H1 (cell line): ENCODE measurements at regions not wholly inside any gene's neighbourhood (a gene's known extent, or its start where the extent isn't known, plus 50 kb on each side); places are given as distances from the start of the nearest gene placed in this dataset.

Source experiments
- BCL11A ChIP-seq, 2 experiments: IDR thresholded peaks; one replicate each; pipeline ENCODE4 v1.6.1; 2011; ENCODE audit warnings: low read depth in 2 of 2, low read length in 2 of 2, mild to moderate bottlenecking in 2 of 2
- BRCA1 ChIP-seq: IDR thresholded peaks from 2 replicates; pipeline ENCODE4 v1.6.1; 2012; ENCODE audit warnings: low read depth, low read length, improper control_type of control experiment
- CEBPB ChIP-seq: IDR thresholded peaks from 2 replicates; pipeline ENCODE4 v1.6.1; 2012; ENCODE audit warnings: low read depth, low read length
- CHD1 ChIP-seq: IDR thresholded peaks from 2 replicates; pipeline ENCODE4 v1.6.1; 2012; ENCODE audit warnings: low read depth, low read length, improper control_type of control experiment
- CREB1 ChIP-seq: IDR thresholded peaks from 2 replicates; pipeline ENCODE4 v1.6.1; 2012; ENCODE audit warnings: inconsistent platforms
- POLR2AphosphoS5 ChIP-seq: IDR thresholded peaks from 2 replicates; pipeline ENCODE4 v1.6.1; 2011; ENCODE audit warnings: low read depth, low read length
- SP2 ChIP-seq: IDR thresholded peaks from 2 replicates; pipeline ENCODE4 v1.6.1; 2012; ENCODE audit warnings: mild to moderate bottlenecking, low read length, inconsistent platforms
- TF ChIP-seq, protein P1 (sequence below): fragments of 300-600 bp; sonication (generic); IDR thresholded peaks from 2 replicates; pipeline ENCODE4 v1.7.1; 2012; ENCODE audit warnings: low read length, moderate library complexity, mild to moderate bottlenecking, inconsistent platforms; ENCODE audit not compliant: insufficient replicate concordance
- TF ChIP-seq, protein P2 (sequence below): IDR thresholded peaks from 2 replicates; pipeline ENCODE4 v1.6.1; 2012; ENCODE audit warnings: inconsistent platforms

DNA sequence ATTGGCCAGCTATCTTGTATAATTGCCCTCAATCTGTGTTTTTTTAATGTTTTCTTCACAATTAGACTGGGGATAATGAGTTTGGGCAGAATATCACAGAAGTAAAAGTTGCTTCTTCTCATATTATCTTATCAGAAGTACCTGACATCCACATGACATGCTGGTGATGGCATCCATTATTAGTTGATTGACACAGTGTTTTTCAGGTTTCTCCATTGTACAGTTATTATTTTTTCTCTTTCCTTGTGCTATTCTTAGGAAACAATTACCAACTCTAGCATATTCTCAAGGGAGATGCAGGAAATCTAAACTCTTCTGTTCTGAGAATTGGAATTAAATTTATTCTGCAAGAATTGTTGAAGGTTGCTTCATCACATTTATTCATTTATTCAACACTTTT, 1000.1 kb upstream of the LCORL start (continued):
- TF ChIP-seq, protein P1, sequence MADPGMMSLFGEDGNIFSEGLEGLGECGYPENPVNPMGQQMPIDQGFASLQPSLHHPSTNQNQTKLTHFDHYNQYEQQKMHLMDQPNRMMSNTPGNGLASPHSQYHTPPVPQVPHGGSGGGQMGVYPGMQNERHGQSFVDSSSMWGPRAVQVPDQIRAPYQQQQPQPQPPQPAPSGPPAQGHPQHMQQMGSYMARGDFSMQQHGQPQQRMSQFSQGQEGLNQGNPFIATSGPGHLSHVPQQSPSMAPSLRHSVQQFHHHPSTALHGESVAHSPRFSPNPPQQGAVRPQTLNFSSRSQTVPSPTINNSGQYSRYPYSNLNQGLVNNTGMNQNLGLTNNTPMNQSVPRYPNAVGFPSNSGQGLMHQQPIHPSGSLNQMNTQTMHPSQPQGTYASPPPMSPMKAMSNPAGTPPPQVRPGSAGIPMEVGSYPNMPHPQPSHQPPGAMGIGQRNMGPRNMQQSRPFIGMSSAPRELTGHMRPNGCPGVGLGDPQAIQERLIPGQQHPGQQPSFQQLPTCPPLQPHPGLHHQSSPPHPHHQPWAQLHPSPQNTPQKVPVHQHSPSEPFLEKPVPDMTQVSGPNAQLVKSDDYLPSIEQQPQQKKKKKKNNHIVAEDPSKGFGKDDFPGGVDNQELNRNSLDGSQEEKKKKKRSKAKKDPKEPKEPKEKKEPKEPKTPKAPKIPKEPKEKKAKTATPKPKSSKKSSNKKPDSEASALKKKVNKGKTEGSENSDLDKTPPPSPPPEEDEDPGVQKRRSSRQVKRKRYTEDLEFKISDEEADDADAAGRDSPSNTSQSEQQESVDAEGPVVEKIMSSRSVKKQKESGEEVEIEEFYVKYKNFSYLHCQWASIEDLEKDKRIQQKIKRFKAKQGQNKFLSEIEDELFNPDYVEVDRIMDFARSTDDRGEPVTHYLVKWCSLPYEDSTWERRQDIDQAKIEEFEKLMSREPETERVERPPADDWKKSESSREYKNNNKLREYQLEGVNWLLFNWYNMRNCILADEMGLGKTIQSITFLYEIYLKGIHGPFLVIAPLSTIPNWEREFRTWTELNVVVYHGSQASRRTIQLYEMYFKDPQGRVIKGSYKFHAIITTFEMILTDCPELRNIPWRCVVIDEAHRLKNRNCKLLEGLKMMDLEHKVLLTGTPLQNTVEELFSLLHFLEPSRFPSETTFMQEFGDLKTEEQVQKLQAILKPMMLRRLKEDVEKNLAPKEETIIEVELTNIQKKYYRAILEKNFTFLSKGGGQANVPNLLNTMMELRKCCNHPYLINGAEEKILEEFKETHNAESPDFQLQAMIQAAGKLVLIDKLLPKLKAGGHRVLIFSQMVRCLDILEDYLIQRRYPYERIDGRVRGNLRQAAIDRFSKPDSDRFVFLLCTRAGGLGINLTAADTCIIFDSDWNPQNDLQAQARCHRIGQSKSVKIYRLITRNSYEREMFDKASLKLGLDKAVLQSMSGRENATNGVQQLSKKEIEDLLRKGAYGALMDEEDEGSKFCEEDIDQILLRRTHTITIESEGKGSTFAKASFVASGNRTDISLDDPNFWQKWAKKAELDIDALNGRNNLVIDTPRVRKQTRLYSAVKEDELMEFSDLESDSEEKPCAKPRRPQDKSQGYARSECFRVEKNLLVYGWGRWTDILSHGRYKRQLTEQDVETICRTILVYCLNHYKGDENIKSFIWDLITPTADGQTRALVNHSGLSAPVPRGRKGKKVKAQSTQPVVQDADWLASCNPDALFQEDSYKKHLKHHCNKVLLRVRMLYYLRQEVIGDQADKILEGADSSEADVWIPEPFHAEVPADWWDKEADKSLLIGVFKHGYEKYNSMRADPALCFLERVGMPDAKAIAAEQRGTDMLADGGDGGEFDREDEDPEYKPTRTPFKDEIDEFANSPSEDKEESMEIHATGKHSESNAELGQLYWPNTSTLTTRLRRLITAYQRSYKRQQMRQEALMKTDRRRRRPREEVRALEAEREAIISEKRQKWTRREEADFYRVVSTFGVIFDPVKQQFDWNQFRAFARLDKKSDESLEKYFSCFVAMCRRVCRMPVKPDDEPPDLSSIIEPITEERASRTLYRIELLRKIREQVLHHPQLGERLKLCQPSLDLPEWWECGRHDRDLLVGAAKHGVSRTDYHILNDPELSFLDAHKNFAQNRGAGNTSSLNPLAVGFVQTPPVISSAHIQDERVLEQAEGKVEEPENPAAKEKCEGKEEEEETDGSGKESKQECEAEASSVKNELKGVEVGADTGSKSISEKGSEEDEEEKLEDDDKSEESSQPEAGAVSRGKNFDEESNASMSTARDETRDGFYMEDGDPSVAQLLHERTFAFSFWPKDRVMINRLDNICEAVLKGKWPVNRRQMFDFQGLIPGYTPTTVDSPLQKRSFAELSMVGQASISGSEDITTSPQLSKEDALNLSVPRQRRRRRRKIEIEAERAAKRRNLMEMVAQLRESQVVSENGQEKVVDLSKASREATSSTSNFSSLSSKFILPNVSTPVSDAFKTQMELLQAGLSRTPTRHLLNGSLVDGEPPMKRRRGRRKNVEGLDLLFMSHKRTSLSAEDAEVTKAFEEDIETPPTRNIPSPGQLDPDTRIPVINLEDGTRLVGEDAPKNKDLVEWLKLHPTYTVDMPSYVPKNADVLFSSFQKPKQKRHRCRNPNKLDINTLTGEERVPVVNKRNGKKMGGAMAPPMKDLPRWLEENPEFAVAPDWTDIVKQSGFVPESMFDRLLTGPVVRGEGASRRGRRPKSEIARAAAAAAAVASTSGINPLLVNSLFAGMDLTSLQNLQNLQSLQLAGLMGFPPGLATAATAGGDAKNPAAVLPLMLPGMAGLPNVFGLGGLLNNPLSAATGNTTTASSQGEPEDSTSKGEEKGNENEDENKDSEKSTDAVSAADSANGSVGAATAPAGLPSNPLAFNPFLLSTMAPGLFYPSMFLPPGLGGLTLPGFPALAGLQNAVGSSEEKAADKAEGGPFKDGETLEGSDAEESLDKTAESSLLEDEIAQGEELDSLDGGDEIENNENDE = no peak
- TF ChIP-seq, protein P2, sequence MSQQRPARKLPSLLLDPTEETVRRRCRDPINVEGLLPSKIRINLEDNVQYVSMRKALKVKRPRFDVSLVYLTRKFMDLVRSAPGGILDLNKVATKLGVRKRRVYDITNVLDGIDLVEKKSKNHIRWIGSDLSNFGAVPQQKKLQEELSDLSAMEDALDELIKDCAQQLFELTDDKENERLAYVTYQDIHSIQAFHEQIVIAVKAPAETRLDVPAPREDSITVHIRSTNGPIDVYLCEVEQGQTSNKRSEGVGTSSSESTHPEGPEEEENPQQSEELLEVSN = no peak
- no peak for TF ChIP-seq CHD1
- no peak for TF ChIP-seq SP2
- no peak for TF ChIP-seq CREB1
- TF ChIP-seq BRCA1 = no peak
- TF ChIP-seq BCL11A (IDR thresholded peaks at IDR 0.05; ENCODE audit: low read depth in 2 of 2, low read length in 2 of 2) = no peak
- no peak for TF ChIP-seq CEBPB
- no peak for TF ChIP-seq POLR2AphosphoS5
